Natural killer cell (primary cell): ENCODE measurements at regions not wholly inside any gene's neighbourhood (a gene's known extent, or its start where the extent isn't known, plus 50 kb on each side); places are given as distances from the start of the nearest gene placed in this dataset.

Experiments used
- ATAC-seq, 3 donors: fragments of 150-1000 bp in 2 of 3; fragments of 200-7000 bp in 1 of 3; cut with Tn5 transposase; 1 replicate in 1 of 3; 2 replicates in 2 of 3; pipeline ENCODE4 v1.10.0; 2021; ENCODE audit warnings: mild to moderate bottlenecking in 2 of 3, moderate library complexity in 2 of 3
- DNase-seq, 2 donors: peaks; one replicate each; pipeline versions ENCODE4 v3.0.0 to v3.0.0-alpha.2; 2013 to 2021; ENCODE audit warnings: mixed read lengths in 1 of 2
- H3K27ac ChIP-seq: one replicate; pipeline ENCODE4 v1.5.1; 2013; ENCODE audit warnings: mild to moderate bottlenecking, low read length
- H3K27me3 ChIP-seq: one replicate; pipeline ENCODE4 v1.6.1; 2013; ENCODE audit warnings: low read length; ENCODE audit not compliant: control insufficient read depth, insufficient read depth
- H3K36me3 ChIP-seq: one replicate; pipeline ENCODE4 v1.6.1; 2013; ENCODE audit warnings: low read length; ENCODE audit not compliant: control insufficient read depth, insufficient read depth
- H3K4me1 ChIP-seq: one replicate; pipeline ENCODE4 v1.6.1; 2013; ENCODE audit warnings: low read length; ENCODE audit not compliant: control insufficient read depth, insufficient read depth
- H3K4me3 ChIP-seq: one replicate; pipeline ENCODE4 v1.5.1; 2013; ENCODE audit warnings: low read length
- H3K9me3 ChIP-seq: one replicate; pipeline ENCODE4 v1.6.1; 2013; ENCODE audit warnings: low read length; ENCODE audit not compliant: control insufficient read depth, insufficient read depth
- H3K27ac Mint-ChIP-seq, 2 donors: one replicate each; pipeline ENCODE4 v1.8.0; 2022; ENCODE audit warnings: mild to moderate bottlenecking in 2 of 2, mixed read lengths in 2 of 2, moderate library complexity in 1 of 2
- H3K27me3 Mint-ChIP-seq, 2 donors: one replicate each; pipeline ENCODE4 v1.8.0; 2022; ENCODE audit warnings: low read depth in 2 of 2, mixed read lengths in 2 of 2
- H3K36me3 Mint-ChIP-seq: one replicate; pipeline ENCODE4 v1.8.0; 2022; ENCODE audit warnings: mixed read lengths
- H3K4me1 Mint-ChIP-seq, 2 donors: one replicate each; pipeline ENCODE4 v1.8.0; 2022; ENCODE audit warnings: mixed read lengths in 2 of 2
- H3K4me3 Mint-ChIP-seq: one replicate; pipeline ENCODE4 v1.8.0; 2022; ENCODE audit warnings: mild to moderate bottlenecking, moderate library complexity, mixed read lengths
- H3K9me3 Mint-ChIP-seq, 2 donors: one replicate each; pipeline ENCODE4 v1.8.0; 2022; ENCODE audit warnings: mixed read lengths in 2 of 2
- CTCF ChIP-seq: fragments of 200-600 bp; IDR thresholded peaks from one replicate; pipeline ENCODE4 v1.8.0; 2022; ENCODE audit warnings: antibody characterized with exemption
- WGBS: methylation state at CpG from one replicate; pipeline ENCODE4 v1.1.7; 2013; ENCODE audit warnings: missing lambda C conversion rate; ENCODE audit not compliant: insufficient coverage; 5-methylcytosine and 5-hydroxymethylcytosine counted together
- intact Hi-C: fragments of 100-400 bp; cut with micrococcal nuclease; formaldehyde crosslinking; loops from one replicate; pipeline ENCODE4 v1.14.2; 2022

- Histone ChIP-seq H3K27me3 (no peaks in the 10 kb centered on the region), H3K27ac (no peak overlapping the region), H3K4me1 (no peaks in the 10 kb centered on the region), H3K9me3 (no peaks in the 10 kb centered on the region), H3K36me3 (no peaks in the 10 kb centered on the region), H3K4me3 (no peak overlapping the region)
- no peak overlapping the region for H3K4me3 Mint-ChIP-seq
- peak in 1 of 2 donors; percentile 2 for DNase-seq
- no peak for TF ChIP-seq CTCF
- 42% methylated on average over 8 of the region's 10 CpGs for WGBS
- peaks cover 4 to 15% of the 10 kb centered on the region in 2 donors for H3K9me3 Mint-ChIP-seq
- intact Hi-C loops = no loop called here
- no peak for ATAC-seq
- H3K36me3 Mint-ChIP-seq = no peaks in the 10 kb centered on the region
- H3K27me3 Mint-ChIP-seq = no peaks in the 10 kb centered on the region
- no peaks in the 10 kb centered on the region for H3K4me1 Mint-ChIP-seq
- H3K27ac Mint-ChIP-seq = no peak overlapping the region
Measured at GRCh38 chr1:177858332-177858821, 111.5 kb downstream of the SEC16B start.

GRCh38 chr1:177857285-177857684 lies 112.6 kb downstream of the SEC16B start:
- DNase-seq = no peak
- Histone ChIP-seq H3K27me3 (no peaks in the 10 kb centered on the region), H3K4me1 (no peaks in the 10 kb centered on the region), H3K9me3 (no peaks in the 10 kb centered on the region), H3K36me3 (no peaks in the 10 kb centered on the region), H3K27ac (no peak overlapping the region), H3K4me3 (no peak overlapping the region)
- Mint-ChIP-seq H3K4me3 (no peak overlapping the region), H3K9me3 (peaks cover 3 to 14% of the 10 kb centered on the region in 2 donors), H3K27ac (no peak overlapping the region), H3K27me3 (no peaks in the 10 kb centered on the region), H3K36me3 (no peaks in the 10 kb centered on the region), H3K4me1 (no peaks in the 10 kb centered on the region)
- intact Hi-C loops = no loop called here
- WGBS = 85% methylated on average over 5 of the region's 5 CpGs
- no peak for TF ChIP-seq CTCF
- no peak for ATAC-seq

DNA sequence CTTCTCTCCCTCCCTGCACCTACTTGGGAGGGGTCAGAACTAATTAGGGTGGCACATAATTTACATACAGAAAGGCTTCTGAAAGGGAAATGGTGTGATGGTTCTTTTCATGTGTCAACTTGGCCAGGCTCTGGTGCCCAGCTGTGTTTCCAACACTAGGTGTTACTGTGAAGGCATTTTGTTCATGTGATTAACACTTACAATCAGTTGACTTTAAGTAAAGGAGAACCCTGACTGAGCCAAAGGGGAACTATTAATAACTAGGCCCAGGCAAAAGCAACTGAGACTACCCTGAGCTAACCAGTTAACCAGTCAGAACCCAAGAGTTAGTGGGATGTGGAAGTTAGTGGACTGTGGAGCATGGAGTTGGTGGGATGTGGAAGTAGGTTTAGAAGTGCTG lies 114.9 kb downstream of the SEC16B start:
- Histone ChIP-seq H3K36me3 (no peaks in the 10 kb centered on the region), H3K4me1 (no peaks in the 10 kb centered on the region), H3K9me3 (no peaks in the 10 kb centered on the region), H3K4me3 (no peak overlapping the region), H3K27me3 (no peaks in the 10 kb centered on the region), H3K27ac (no peak overlapping the region)
- Mint-ChIP-seq H3K4me3 (no peak overlapping the region), H3K9me3 (peaks cover 0 to 7% of the 10 kb centered on the region in 2 donors), H3K27ac (no peak overlapping the region), H3K27me3 (no peaks in the 10 kb centered on the region), H3K36me3 (no peaks in the 10 kb centered on the region), H3K4me1 (no peaks in the 10 kb centered on the region)
- intact Hi-C loops = no loop called here
- TF ChIP-seq CTCF = no peak
- DNase-seq (no peak), ATAC-seq (no peak)

DNA sequence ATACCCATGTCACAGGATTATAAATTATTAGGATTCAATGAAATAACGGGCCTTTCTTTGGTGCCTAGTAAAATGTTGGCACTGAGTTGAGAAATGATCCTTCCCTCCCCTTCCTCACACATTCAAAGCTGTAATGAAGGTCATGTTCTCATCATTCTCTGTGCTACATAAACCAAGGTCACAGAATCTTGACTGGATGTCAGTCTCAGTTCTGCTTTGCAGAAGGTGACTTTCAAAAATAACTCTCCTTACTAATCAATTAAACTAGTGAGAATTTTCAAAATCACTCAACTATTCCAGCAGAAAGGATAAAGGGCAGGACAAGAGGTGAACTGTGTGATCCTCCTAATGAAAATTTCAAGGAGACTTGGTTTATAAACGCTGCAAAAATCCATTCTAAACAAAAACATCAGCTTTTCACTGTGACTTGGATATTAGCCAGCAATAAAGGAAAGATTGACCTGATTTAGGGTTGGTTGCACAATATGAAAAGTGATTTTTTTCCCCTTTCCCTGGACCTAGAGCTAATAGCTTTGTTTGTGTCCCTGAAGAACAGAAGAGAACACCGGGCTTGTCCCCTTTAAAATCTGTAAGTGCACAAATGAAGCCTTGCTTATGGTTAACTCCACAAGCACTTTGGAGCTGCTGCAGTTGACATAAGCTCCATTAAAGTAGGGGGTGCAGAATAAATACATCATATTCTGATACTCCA lies 120.1 kb downstream of the SEC16B start:
- Histone ChIP-seq H3K36me3 (no peaks in the 10 kb centered on the region), H3K4me1 (no peaks in the 10 kb centered on the region), H3K27ac (no peak overlapping the region), H3K27me3 (no peaks in the 10 kb centered on the region), H3K9me3 (no peaks in the 10 kb centered on the region), H3K4me3 (no peak overlapping the region)
- Mint-ChIP-seq H3K36me3 (no peaks in the 10 kb centered on the region), H3K4me1 (no peaks in the 10 kb centered on the region), H3K4me3 (no peak overlapping the region), H3K27ac (no peak overlapping the region), H3K9me3 (peaks cover 11 to 16% of the 10 kb centered on the region in 2 donors), H3K27me3 (no peaks in the 10 kb centered on the region)
- intact Hi-C loops = no loop called here
- 55% methylated on average over 2 of the region's 3 CpGs for WGBS
- DNase-seq (no peak), ATAC-seq (no peak)
- TF ChIP-seq CTCF = no peak
